Left cardiac atrium (tissue), 4 donors: ENCODE measurements at regions not wholly inside any gene's neighbourhood (a gene's known extent, or its start where the extent isn't known, plus 50 kb on each side); places are given as distances from the start of the nearest gene placed in this dataset.
"Not testable (repeated sequence)": the region's sequence is repeated elsewhere in the genome, so short reads cannot be mapped to it uniquely, and the experiment has no call there.

Source experiments
- ATAC-seq, 2 donors: fragments of 200-7000 bp; cut with Tn5 transposase; one replicate each; pipeline ENCODE4 v1.9.1; 2020; ENCODE audit warnings: mild to moderate bottlenecking in 2 of 2, moderate library complexity in 2 of 2
- DNase-seq: peaks from one replicate; pipeline ENCODE4 v3.0.0-alpha.2; 2020
- intact Hi-C, 2 donors: fragments of 100-400 bp; cut with DNase I; formaldehyde crosslinking; loops; one replicate each; pipeline versions ENCODE4 v1.14.1 to v1.15.1; 2022 to 2023
- donor health status: DM: no; HTN: yes; CAD: no.
- donor health status: DM: no; HTN: yes; CAD: no; lungs with severe emphysema.
- donor health status: DM: yes; HTN: yes; CAD: no.
- donor health status: Dilated cardiomyopathy.

DNA sequence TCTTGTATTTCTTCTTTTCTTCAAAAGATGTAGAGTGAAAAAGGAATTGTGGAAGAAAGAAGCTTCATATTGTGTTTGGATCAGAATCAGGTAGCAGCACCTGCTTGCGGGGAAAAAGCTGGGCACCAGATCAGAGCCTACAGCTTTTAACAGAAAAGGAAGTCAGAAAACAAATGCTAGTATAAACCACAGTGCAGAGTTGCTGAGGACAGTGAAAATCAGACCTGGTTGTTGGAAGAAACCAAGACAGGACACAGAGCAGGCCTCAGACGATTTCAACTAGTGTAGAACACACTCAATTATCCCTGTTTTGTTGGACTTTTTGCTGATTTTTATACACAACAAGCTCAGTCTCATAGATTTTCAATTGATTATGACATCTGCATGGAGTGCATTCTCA is 221.4 kb downstream of the PTN start:
- ATAC-seq: no peak
- no peak for DNase-seq
- intact Hi-C loops: no loop called here

GRCh38 chr7:137120690-137121089 is 222.8 kb downstream of the PTN start:
- no peak for DNase-seq
- intact Hi-C loops: no loop called here
- no peak for ATAC-seq

DNA sequence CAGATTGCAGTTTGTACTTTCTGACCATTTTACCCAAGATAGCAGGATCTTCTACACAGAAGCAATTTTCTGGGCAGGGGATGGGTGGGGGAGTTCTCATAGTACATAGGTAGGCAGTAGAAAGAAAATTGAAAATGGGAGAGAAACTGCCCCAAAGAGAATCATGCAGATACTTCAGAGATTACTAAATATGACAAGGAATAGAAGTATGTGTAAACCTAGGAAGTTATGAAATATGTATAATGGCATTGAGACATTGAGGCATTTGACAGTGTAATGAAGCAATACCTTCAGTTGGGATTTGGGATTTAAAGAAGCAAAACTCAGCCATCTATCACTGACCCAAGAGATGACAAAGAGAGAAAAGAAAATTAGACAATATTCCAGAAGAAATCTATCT is 233.0 kb downstream of the PTN start:
- ATAC-seq (no peak), DNase-seq (no peak)
- intact Hi-C loops: no loop called here

DNA sequence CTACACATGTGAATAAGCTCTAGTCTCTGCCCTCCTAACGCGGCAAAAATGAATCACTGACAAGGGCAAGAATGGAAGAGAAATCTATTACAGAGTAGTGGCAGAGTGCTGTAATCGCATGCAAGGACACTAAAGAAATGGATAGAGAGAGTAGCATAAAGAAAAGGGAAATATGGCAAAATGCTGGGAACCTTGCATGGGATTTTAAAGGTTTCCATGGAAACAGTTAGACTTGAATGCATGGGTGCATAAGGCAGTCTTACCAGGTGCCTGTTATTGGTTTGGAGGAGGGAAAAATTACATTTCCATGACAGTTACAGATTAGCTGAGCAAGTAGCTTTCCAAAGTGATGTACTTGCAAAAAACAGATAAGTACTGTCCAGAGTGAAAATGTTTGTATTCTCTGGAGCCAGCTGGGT is 233.4 kb downstream of the PTN start:
- intact Hi-C loops: no loop called here
- ATAC-seq (no peak), DNase-seq (no peak)

GRCh38 chr7:137107802-137108201 is 235.7 kb downstream of the PTN start:
- ATAC-seq, intact Hi-C loops, DNase-seq: not testable (repeated sequence)

GRCh38 chr7:137103526-137103925 is 235.1 kb downstream of the CHRM2 start:
- intact Hi-C loops, DNase-seq, ATAC-seq: not testable (repeated sequence)

GRCh38 chr7:137097111-137097510 is 228.7 kb downstream of the CHRM2 start:
- intact Hi-C loops: no loop called here
- ATAC-seq (peak in 1 of 2 donors; percentile 73), DNase-seq (no peak)

- DNase-seq: no peak
- intact Hi-C loops: no loop called here
- ATAC-seq: peak in 1 of 2 donors; percentile 81
Measured at GRCh38 chr7:137096607-137097006, 228.2 kb downstream of the CHRM2 start.

DNA sequence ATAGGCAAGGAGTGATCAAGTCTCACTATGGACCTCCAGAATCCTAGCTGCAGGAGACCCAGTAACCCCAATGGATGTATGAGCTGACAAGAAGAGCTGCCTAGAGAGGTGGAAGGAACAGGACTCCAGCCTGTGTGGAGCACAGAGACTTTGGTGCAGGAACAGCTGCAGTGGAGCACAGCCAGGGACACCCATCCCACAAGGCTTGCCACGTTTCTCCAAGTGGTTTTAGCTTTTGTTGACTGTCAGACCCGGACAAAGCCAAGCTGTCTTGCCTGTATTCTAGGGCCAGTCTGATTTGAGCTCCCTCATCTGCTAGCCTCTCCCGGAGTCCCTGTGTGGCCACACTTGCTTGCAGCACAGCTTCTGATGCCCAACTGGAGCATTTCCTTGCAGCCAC is 224.7 kb downstream of the CHRM2 start:
- DNase-seq: no peak
- intact Hi-C loops: loop anchor here in 1 of 2 donors (5.0 kb wide), 1 partner anchor 686 kb away; no protein-coding TSS in a partner anchor
- ATAC-seq: no peak

DNA sequence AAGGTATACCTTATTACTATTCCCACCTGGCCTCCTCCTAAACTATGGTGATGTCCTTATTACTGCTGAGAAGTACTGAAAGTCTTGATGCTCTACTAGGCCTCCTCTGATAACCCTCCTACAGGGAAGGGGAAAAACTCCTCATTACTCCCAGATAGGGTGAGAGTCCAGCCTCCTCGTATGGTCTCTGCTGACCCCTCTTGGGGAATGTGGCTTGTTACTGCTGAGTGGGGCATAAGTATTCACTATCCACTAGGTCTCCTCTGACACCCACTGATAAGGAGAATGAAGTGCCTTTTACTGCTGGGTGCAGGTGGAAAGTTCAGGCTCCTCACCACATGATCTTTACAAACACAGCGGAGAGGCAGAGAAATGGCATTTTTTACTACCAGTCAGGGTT is 222.9 kb downstream of the CHRM2 start:
- DNase-seq (no peak), ATAC-seq (peak; percentile 83 to 92)
- intact Hi-C loops: loop anchor here in 1 of 2 donors (5.0 kb wide), 1 partner anchor 684 kb away; no protein-coding TSS in a partner anchor

- intact Hi-C loops: loop anchor here in 1 of 2 donors (5.0 kb wide), 1 partner anchor 215 kb away; no protein-coding TSS in a partner anchor
- DNase-seq: no peak
- no peak for ATAC-seq
Measured at GRCh38 chr7:137086896-137087295, 218.4 kb downstream of the CHRM2 start.

DNA sequence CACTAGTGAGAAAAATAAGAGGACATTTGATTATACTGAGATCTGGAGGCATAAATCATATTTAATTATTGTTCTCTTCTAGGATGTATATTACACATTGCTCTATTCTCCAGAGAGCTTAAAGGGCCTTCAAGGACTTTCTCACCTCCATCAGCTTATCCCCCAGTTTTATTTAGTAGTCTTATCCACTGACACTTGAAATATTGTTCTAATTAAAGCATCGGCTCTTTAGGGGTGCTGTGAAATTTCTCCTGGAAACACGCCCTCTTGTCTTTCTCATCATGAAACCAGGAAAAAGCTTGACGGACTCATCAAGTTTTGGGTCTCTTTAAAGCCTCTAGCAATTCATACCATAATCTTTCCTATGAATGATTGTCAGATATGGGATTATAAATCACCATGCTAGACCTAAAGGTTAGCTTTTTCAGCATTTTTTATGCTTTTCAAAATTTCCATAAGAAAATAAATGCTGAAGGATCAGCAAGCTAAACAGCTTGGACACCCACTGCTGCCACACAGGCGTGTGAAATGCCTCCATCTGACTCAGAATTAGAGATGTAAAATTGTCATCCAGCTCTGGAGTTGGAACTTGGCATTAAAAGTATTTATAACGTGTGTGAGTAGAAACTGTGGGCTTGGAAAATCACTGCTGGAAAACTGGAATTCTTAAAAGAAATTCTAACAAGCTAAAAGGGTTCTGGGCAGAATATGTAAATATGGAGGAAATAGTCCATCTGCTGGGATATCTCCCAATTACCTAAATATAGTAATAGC is 216.3 kb downstream of the CHRM2 start:
- intact Hi-C loops: loop anchor here in 1 of 2 donors (5.0 kb wide), 1 partner anchor 212 kb away; no protein-coding TSS in a partner anchor
- peak in 1 of 2 donors; percentile 33 for ATAC-seq
- no peak for DNase-seq

GRCh38 chr7:137082391-137082790 is 213.9 kb downstream of the CHRM2 start:
- intact Hi-C loops: no loop called here
- DNase-seq: no peak
- ATAC-seq: no peak

- ATAC-seq (peak; percentile 96 to 97), DNase-seq (peak; percentile 80)
- intact Hi-C loops: no loop called here
Measured at GRCh38 chr7:137081321-137082093, 213.1 kb downstream of the CHRM2 start.

GRCh38 chr7:137080516-137081203 is 212.2 kb downstream of the CHRM2 start:
- DNase-seq: no peak
- intact Hi-C loops: no loop called here
- no peak for ATAC-seq

DNA sequence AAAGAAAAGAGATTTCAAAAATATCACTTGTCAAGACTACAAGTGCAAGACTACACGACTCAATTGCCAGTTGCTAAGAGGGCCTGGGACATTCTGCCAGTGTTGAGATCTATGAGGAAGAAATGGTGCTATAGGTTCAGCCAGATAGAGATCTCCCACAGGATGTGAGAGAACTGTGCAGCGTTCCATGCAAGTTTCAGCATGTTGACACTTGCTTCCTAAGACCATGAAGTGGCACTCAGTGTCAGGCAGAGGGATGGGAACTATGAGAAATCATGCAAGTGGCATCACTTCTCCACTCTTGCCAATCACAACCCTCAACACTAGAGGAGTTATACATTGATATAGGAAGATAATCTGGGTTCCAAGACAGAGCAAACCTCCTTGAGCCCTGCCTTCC is 210.3 kb downstream of the CHRM2 start:
- no peak for ATAC-seq
- no peak for DNase-seq
- intact Hi-C loops: no loop called here

GRCh38 chr7:137074391-137075030 is 206.1 kb downstream of the CHRM2 start:
- DNase-seq: no peak
- peak in 1 of 2 donors; percentile 54 for ATAC-seq
- intact Hi-C loops: no loop called here

- ATAC-seq: no peak
- intact Hi-C loops: no loop called here
- DNase-seq: no peak
Measured at GRCh38 chr7:137073571-137074325, 205.3 kb downstream of the CHRM2 start.
